MM.1S (cell line): ENCODE measurements at regions not wholly inside any gene's neighbourhood (a gene's known extent, or its start where the extent isn't known, plus 50 kb on each side); places are given as distances from the start of the nearest gene placed in this dataset.

Experiments
- DNase-seq: peaks from one replicate; pipeline ENCODE4 v3.0.0-alpha.2; 2015
- H2AFZ ChIP-seq: fragments of 300-600 bp; sonication (generic); 2 replicates; pipeline ENCODE4 v1.6.0; 2016; ENCODE audit warnings: antibody characterized with exemption, low read length
- H3F3A ChIP-seq: fragments of 300-600 bp; sonication (generic); 2 replicates; pipeline ENCODE4 v1.6.1; 2016; ENCODE audit warnings: mild to moderate bottlenecking, antibody characterized with exemption, low read length, moderate library complexity, mixed read lengths; ENCODE audit not compliant: insufficient read depth
- H3K27ac ChIP-seq: fragments of 300-600 bp; sonication (generic); 2 replicates; pipeline ENCODE4 v1.5.1; 2016; ENCODE audit warnings: mild to moderate bottlenecking, low read length
- H3K27me3 ChIP-seq: fragments of 300-600 bp; sonication (generic); replicated peaks from 2 replicates; pipeline ENCODE4 v1.6.0; 2016; ENCODE audit warnings: low read length; ENCODE audit not compliant: insufficient read depth
- H3K36me3 ChIP-seq: fragments of 300-600 bp; sonication (generic); replicated peaks from 2 replicates; pipeline ENCODE4 v1.6.1; 2016; ENCODE audit warnings: mild to moderate bottlenecking, low read length, mixed read lengths; ENCODE audit not compliant: insufficient read depth
- H3K4me1 ChIP-seq: fragments of 300-600 bp; sonication (generic); 2 replicates; pipeline ENCODE4 v1.6.1; 2016; ENCODE audit warnings: low read length, mixed read lengths
- H3K4me2 ChIP-seq: fragments of 300-600 bp; sonication (generic); 2 replicates; pipeline ENCODE4 v1.6.0; 2016; ENCODE audit warnings: low read depth, low read length
- H3K4me3 ChIP-seq: fragments of 300-600 bp; sonication (generic); 2 replicates; pipeline ENCODE4 v1.5.1; 2016; ENCODE audit warnings: low read length, mixed read lengths
- H3K79me2 ChIP-seq: fragments of 300-600 bp; sonication (generic); 2 replicates; pipeline ENCODE4 v1.6.1; 2016; ENCODE audit warnings: mixed run types, low read length, mixed read lengths
- H3K9ac ChIP-seq: fragments of 300-600 bp; sonication (generic); 2 replicates; pipeline ENCODE4 v1.6.1; 2016; ENCODE audit warnings: low read length, mixed read lengths
- H3K9me2 ChIP-seq: fragments of 300-600 bp; sonication (generic); replicated peaks from 2 replicates; pipeline ENCODE4 v1.6.1; 2016; ENCODE audit warnings: mild to moderate bottlenecking, low read length, mixed read lengths; ENCODE audit not compliant: insufficient read depth
- H3K9me3 ChIP-seq: fragments of 300-600 bp; sonication (generic); replicated peaks from 2 replicates; pipeline ENCODE4 v1.6.1; 2016; ENCODE audit warnings: mild to moderate bottlenecking, low read length, mixed read lengths; ENCODE audit not compliant: insufficient read depth
- H4K20me1 ChIP-seq: fragments of 300-600 bp; sonication (generic); 2 replicates; pipeline ENCODE4 v1.6.1; 2016; ENCODE audit warnings: mild to moderate bottlenecking, low read length, moderate library complexity, mixed read lengths; ENCODE audit not compliant: insufficient read depth
- CTCF ChIP-seq: fragments of 300-600 bp; sonication (generic); IDR thresholded peaks from 2 replicates; pipeline ENCODE4 v1.5.1; 2016; ENCODE audit warnings: antibody characterized with exemption, low read length, mixed read lengths
- EZH2 ChIP-seq: fragments of 300-600 bp; sonication (generic); optimal IDR thresholded peaks from 2 replicates; pipeline ENCODE3; 2017; ENCODE audit warnings: low read depth, mild to moderate bottlenecking, antibody characterized with exemption, low read length, mixed read lengths
- EZH2phosphoT487 ChIP-seq: fragments of 300-600 bp; sonication (generic); IDR thresholded peaks from 2 replicates; pipeline ENCODE4 v1.6.1; 2018; ENCODE audit warnings: antibody characterized with exemption, low read length

- H3K4me3 ChIP-seq: no peak overlapping the region
- no peaks in the 10 kb centered on the region for H3K79me2 ChIP-seq
- TF ChIP-seq CTCF (no peak), EZH2 (no peak)
- H3K9ac ChIP-seq: no peak overlapping the region
- H3K4me2 ChIP-seq: no peak overlapping the region
- no peaks in the 10 kb centered on the region for H4K20me1 ChIP-seq
- no peaks in the 10 kb centered on the region for H3K9me2 ChIP-seq
- H3K36me3 ChIP-seq: no peaks in the 10 kb centered on the region
- DNase-seq: no peak
- H3F3A ChIP-seq: no peaks in the 10 kb centered on the region
- no peaks in the 10 kb centered on the region for H3K27me3 ChIP-seq
- H3K9me3 ChIP-seq: no peaks in the 10 kb centered on the region
- no peaks in the 10 kb centered on the region for H3K4me1 ChIP-seq
- H2AFZ ChIP-seq: no peak overlapping the region
- no peak overlapping the region for H3K27ac ChIP-seq
Measured at GRCh38 chr9:108139900-108140299, 650.3 kb upstream of the KLF4 start.

GRCh38 chr9:108138516-108138915 is 648.9 kb upstream of the KLF4 start:
- Histone ChIP-seq H3K4me2 (no peak overlapping the region), H3K27me3 (no peaks in the 10 kb centered on the region), H3K36me3 (no peaks in the 10 kb centered on the region), H3F3A (no peaks in the 10 kb centered on the region), H2AFZ (no peak overlapping the region), H3K27ac (no peak overlapping the region), H3K9me3 (no peaks in the 10 kb centered on the region), H4K20me1 (no peaks in the 10 kb centered on the region), H3K9me2 (no peaks in the 10 kb centered on the region), H3K79me2 (no peaks in the 10 kb centered on the region), H3K9ac (no peak overlapping the region), H3K4me1 (no peaks in the 10 kb centered on the region), H3K4me3 (no peak overlapping the region)
- TF ChIP-seq CTCF (no peak), EZH2 (no peak), EZH2phosphoT487 (no peak)
- DNase-seq: no peak

- Histone ChIP-seq H3K27me3 (no peaks in the 10 kb centered on the region), H3K9me2 (no peaks in the 10 kb centered on the region), H3K9ac (no peak overlapping the region), H3F3A (no peaks in the 10 kb centered on the region), H3K4me1 (no peaks in the 10 kb centered on the region), H3K27ac (no peak overlapping the region), H2AFZ (no peak overlapping the region), H3K4me2 (no peak overlapping the region), H3K4me3 (no peak overlapping the region), H3K9me3 (no peaks in the 10 kb centered on the region), H4K20me1 (no peaks in the 10 kb centered on the region), H3K79me2 (no peaks in the 10 kb centered on the region), H3K36me3 (no peaks in the 10 kb centered on the region)
- no peak for DNase-seq
- TF ChIP-seq CTCF (no peak), EZH2phosphoT487 (no peak), EZH2 (no peak)
Measured at GRCh38 chr9:108136656-108137055, 647.1 kb upstream of the KLF4 start.
